ENCODE measurements at regions not wholly inside any gene's neighbourhood (a gene's known extent, or its start where the extent isn't known, plus 50 kb on each side); places are given as distances from the start of the nearest gene placed in this dataset.

GRCh38 chr3:44033123-44033522, 208.6 kb upstream of the TOPAZ1 start:
- Histone ChIP-seq H3K36me3 (no peaks in the 10 kb centered on the region), H3K9me3 (no peaks in the 10 kb centered on the region), H3K4me3 (no peak overlapping the region), H3K4me1 (no peaks in the 10 kb centered on the region), H3K27ac (no peak overlapping the region), H3K27me3 (peaks cover 22% of the 10 kb centered on the region)
- 47 to 72% methylated on average over 2 of the region's 2 CpGs for WGBS, 2 donors (ENCODE audit: low coverage in 1 of 2)
- no peak for ATAC-seq
- TF ChIP-seq POLR2AphosphoS5 (IDR thresholded peaks at IDR 0.05) (no peak), EP300 (IDR thresholded peaks at IDR 0.05) (no peak), CTCF (IDR thresholded peaks at IDR 0.05) (no peak)

- WGBS, 2 donors (ENCODE audit: low coverage in 1 of 2) = 68 to 85% methylated on average over 4 to 5 of the region's 5 CpGs
- TF ChIP-seq POLR2AphosphoS5 (IDR thresholded peaks at IDR 0.05) = no peak
- TF ChIP-seq CTCF (IDR thresholded peaks at IDR 0.05) = no peak
- TF ChIP-seq EP300 (IDR thresholded peaks at IDR 0.05) = no peak
- TF ChIP-seq POLR2A (IDR thresholded peaks at IDR 0.05) = no peak
- H3K36me3 ChIP-seq = no peaks in the 10 kb centered on the region
- no peak for ATAC-seq
- no peaks in the 10 kb centered on the region for H3K9me3 ChIP-seq
- H3K4me1 ChIP-seq = no peaks in the 10 kb centered on the region
- H3K27me3 ChIP-seq = peaks cover 5% of the 10 kb centered on the region
- no peak overlapping the region for H3K27ac ChIP-seq
- H3K4me3 ChIP-seq = no peak overlapping the region
Measured at GRCh38 chr3:44036850-44037249, 204.8 kb upstream of the TOPAZ1 start.

- no peaks in the 10 kb centered on the region for H3K4me1 ChIP-seq
- H3K27me3 ChIP-seq = no peaks in the 10 kb centered on the region
- H3K27ac ChIP-seq = no peak overlapping the region
- no peak for TF ChIP-seq CTCF (IDR thresholded peaks at IDR 0.05)
- TF ChIP-seq EP300 (IDR thresholded peaks at IDR 0.05) = no peak
- no peak for TF ChIP-seq POLR2A (IDR thresholded peaks at IDR 0.05)
- no peak for TF ChIP-seq POLR2AphosphoS5 (IDR thresholded peaks at IDR 0.05)
- 54% methylated on average over 1 of the region's 2 CpGs; no CpG with 5 or more reads in 1 of the 2 donors for WGBS, 2 donors (ENCODE audit: low coverage in 1 of 2)
- H3K36me3 ChIP-seq = no peaks in the 10 kb centered on the region
- H3K4me3 ChIP-seq = no peak overlapping the region
- ATAC-seq = no peak
- H3K9me3 ChIP-seq = no peaks in the 10 kb centered on the region
Measured at GRCh38 chr3:44039006-44039405, 202.7 kb upstream of the TOPAZ1 start.

GRCh38 chr3:44041726-44042125, 200.0 kb upstream of the TOPAZ1 start:
- no peaks in the 10 kb centered on the region for H3K9me3 ChIP-seq
- 59 to 85% methylated on average over 4 of the region's 4 CpGs for WGBS, 2 donors (ENCODE audit: low coverage in 1 of 2)
- H3K4me3 ChIP-seq = no peak overlapping the region
- H3K27me3 ChIP-seq = no peaks in the 10 kb centered on the region
- H3K36me3 ChIP-seq = no peaks in the 10 kb centered on the region
- no peak for TF ChIP-seq EP300 (IDR thresholded peaks at IDR 0.05)
- no peak for TF ChIP-seq POLR2A (IDR thresholded peaks at IDR 0.05)
- no peak for TF ChIP-seq POLR2AphosphoS5 (IDR thresholded peaks at IDR 0.05)
- no peak for TF ChIP-seq CTCF (IDR thresholded peaks at IDR 0.05)
- H3K4me1 ChIP-seq = no peaks in the 10 kb centered on the region
- no peak overlapping the region for H3K27ac ChIP-seq
- no peak for ATAC-seq

- H3K4me3 ChIP-seq = no peak overlapping the region
- no peak for TF ChIP-seq POLR2AphosphoS5 (IDR thresholded peaks at IDR 0.05)
- TF ChIP-seq CTCF (IDR thresholded peaks at IDR 0.05) = no peak
- TF ChIP-seq POLR2A (IDR thresholded peaks at IDR 0.05) = no peak
- TF ChIP-seq EP300 (IDR thresholded peaks at IDR 0.05) = no peak
- H3K27ac ChIP-seq = no peak overlapping the region
- 45 to 63% methylated on average over 3 to 4 of the region's 4 CpGs for WGBS, 2 donors (ENCODE audit: low coverage in 1 of 2)
- no peaks in the 10 kb centered on the region for H3K4me1 ChIP-seq
- ATAC-seq = no peak
- H3K27me3 ChIP-seq = no peaks in the 10 kb centered on the region
- no peaks in the 10 kb centered on the region for H3K9me3 ChIP-seq
- no peaks in the 10 kb centered on the region for H3K36me3 ChIP-seq
Measured at GRCh38 chr3:44042772-44043171, 198.9 kb upstream of the TOPAZ1 start.

Measured in gastroesophageal sphincter (tissue), 4 donors.